Ovary (tissue), 7 donors: ENCODE measurements at regions not wholly inside any gene's neighbourhood (a gene's known extent, or its start where the extent isn't known, plus 50 kb on each side); places are given as distances from the start of the nearest gene placed in this dataset.

Source experiments
- DNase-seq, 5 donors: peaks; one replicate each; pipeline ENCODE4 v3.0.0-alpha.2; 2019 to 2020
- H3K27ac ChIP-seq, 2 donors: fragments of 200-600 bp; one replicate each; pipeline versions ENCODE4 v1.5.1 to v1.8.0; 2019 to 2022
- H3K27me3 ChIP-seq: fragments of 200-600 bp; one replicate; pipeline ENCODE4 v1.8.0; 2022
- H3K36me3 ChIP-seq: fragments of 200-600 bp; sonication (generic); one replicate; pipeline ENCODE4 v1.5.1; 2019
- H3K4me1 ChIP-seq: one replicate; pipeline ENCODE4 v1.8.1; 2013; ENCODE audit warnings: mild to moderate bottlenecking, moderate library complexity; ENCODE audit not compliant: insufficient read depth
- H3K4me3 ChIP-seq: fragments of 200-600 bp; sonication (generic); one replicate; pipeline ENCODE4 v1.5.1; 2017
- H3K9me3 ChIP-seq, 2 donors: fragments of 200-600 bp in 1 of 2; sonication (generic) in 1 of 2; one replicate each; pipeline versions ENCODE4 v1.5.1 to v1.8.1; 2013 to 2019; ENCODE audit warnings: mild to moderate bottlenecking in 1 of 2, moderate library complexity in 1 of 2
- EP300 ChIP-seq: sonication (generic); formaldehyde crosslinking; IDR thresholded peaks from one replicate; pipeline ENCODE4 v1.6.1; 2017; ENCODE audit warnings: antibody characterized with exemption
- POLR2A ChIP-seq: fragments of 450-650 bp; IDR thresholded peaks from one replicate; pipeline ENCODE4 v1.6.1; 2017; ENCODE audit warnings: antibody characterized with exemption, mild to moderate bottlenecking, moderate library complexity
- WGBS, 3 donors: extraction: QIAGEN DNeasy Blood & Tissue Kit in 1 of 3; methylation state at CpG; one replicate each; pipeline versions ENCODE4 v1.1.5 to v1.1.7; 2013 to 2017; 5-methylcytosine and 5-hydroxymethylcytosine counted together
- intact Hi-C, 4 donors: fragments of 100-400 bp; cut with DNase I; formaldehyde crosslinking; loops; one replicate each; pipeline versions ENCODE4 v1.11.0 to v1.15.1; 2022 to 2023
- TF ChIP-seq, protein P1 (sequence below), 3 donors: fragments of 450-650 bp in 2 of 3; fragments of 200-600 bp in 1 of 3; IDR thresholded peaks; one replicate each; pipeline versions ENCODE4 v1.5.1 to v1.8.0; 2016 to 2022; ENCODE audit warnings: antibody characterized with exemption in 3 of 3, mild to moderate bottlenecking in 1 of 3
- donor health status: DM: no; HTN: no; CAD: no; lungs with moderate emphysema.
- donor health status: DM: no; HTN: no; CAD: no.
- donor health status: Bipolar disorder and iron deficiency.
- donor health status: DM: no; HTN: no; CAD: no.
- donor health status: DM: yes; HTN: yes; CAD: no.

DNA sequence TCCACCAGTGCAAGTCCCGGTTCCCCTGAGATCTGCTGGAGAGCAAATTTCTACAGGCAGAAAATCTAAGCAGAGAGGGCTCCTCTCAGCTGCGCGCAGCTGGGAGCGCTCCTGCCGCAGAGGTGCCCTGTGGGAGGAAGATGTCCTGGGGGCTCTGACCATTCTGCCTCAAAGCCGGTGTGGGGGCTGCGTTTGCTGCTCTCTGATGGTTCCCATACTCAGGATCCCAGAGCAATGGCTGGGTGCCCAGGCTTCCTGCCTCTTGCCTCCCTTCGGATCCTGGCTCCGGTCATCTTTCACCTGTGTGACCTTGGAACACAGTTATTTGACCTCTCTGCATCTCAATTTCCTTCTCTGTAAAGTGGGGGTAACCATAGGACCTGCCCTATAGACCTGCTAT lies 434.2 kb downstream of the ZNF521 start:
- H3K4me1 ChIP-seq, result no peaks in the 10 kb centered on the region
- TF ChIP-seq POLR2A, result no peak
- H3K4me3 ChIP-seq, result no peak overlapping the region
- no peaks in the 10 kb centered on the region for H3K36me3 ChIP-seq
- intact Hi-C loops, result no loop called here
- DNase-seq, result peak in 3 of 5 donors; percentile 26 to 39 (median 28)
- H3K9me3 ChIP-seq, result no peaks in the 10 kb centered on the region
- no peak overlapping the region for H3K27ac ChIP-seq
- 7 to 20% (median 7%) methylated on average over 9 of the region's 9 CpGs for WGBS, 3 donors
- H3K27me3 ChIP-seq, result no peaks in the 10 kb centered on the region

DNA sequence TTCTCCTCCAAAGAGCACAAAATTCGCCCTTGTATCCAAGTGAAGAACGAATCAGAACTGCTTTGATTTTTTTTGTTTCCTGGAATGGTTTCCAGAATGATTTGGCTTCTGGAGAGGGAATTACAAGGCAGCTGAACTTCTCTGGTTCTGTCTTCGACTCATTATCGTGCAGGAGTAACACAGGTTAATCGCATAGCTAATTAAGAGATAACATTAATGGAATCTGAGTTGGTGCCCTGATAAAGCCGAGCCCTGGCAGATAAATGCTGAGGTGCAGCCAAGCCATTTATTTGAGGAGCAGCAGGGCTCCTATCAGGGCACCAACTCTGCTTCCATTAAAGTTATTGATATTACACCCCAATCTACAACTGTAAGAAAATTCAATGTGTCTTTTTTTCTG lies 433.7 kb downstream of the ZNF521 start:
- Histone ChIP-seq H3K36me3 (no peaks in the 10 kb centered on the region), H3K9me3 (no peaks in the 10 kb centered on the region), H3K4me3 (no peak overlapping the region), H3K27me3 (no peaks in the 10 kb centered on the region), H3K27ac (no peak overlapping the region), H3K4me1 (no peaks in the 10 kb centered on the region)
- intact Hi-C loops, result no loop called here
- WGBS, 3 donors, result 3 to 15% (median 6%) methylated on average over 6 of the region's 6 CpGs
- no peak for DNase-seq
- TF ChIP-seq, protein P1, sequence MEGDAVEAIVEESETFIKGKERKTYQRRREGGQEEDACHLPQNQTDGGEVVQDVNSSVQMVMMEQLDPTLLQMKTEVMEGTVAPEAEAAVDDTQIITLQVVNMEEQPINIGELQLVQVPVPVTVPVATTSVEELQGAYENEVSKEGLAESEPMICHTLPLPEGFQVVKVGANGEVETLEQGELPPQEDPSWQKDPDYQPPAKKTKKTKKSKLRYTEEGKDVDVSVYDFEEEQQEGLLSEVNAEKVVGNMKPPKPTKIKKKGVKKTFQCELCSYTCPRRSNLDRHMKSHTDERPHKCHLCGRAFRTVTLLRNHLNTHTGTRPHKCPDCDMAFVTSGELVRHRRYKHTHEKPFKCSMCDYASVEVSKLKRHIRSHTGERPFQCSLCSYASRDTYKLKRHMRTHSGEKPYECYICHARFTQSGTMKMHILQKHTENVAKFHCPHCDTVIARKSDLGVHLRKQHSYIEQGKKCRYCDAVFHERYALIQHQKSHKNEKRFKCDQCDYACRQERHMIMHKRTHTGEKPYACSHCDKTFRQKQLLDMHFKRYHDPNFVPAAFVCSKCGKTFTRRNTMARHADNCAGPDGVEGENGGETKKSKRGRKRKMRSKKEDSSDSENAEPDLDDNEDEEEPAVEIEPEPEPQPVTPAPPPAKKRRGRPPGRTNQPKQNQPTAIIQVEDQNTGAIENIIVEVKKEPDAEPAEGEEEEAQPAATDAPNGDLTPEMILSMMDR (IDR thresholded peaks at IDR 0.05), result no peak
- TF ChIP-seq POLR2A, result no peak
- no peak for TF ChIP-seq EP300

DNA sequence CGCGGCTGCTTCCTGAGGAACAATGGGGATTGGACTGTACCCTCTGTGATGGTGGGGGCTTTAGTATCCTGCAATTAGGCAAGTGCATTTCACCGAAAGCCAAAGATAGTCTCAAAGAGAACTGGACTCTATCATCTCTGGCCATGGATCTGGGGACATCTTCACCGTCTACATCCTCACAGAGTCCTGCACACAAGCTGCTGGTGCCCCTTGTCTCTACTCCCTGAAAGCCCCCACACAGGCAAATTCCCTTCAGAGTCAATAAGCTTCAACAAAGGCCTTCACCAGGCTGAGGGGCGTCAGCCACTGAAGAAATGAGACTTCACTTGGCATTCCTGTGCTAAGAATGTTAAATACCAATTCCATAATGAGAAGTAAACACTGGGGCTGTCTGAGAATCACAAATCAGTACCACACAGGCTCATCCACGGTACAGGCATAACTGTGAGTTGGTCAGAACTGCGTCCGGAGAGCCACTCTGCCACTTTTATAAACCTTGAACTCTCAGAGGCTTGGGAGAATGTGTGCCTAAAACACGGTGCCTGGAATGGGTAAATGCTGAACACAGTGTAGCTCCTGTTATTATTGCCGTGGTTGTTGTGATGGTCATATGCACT lies 432.7 kb downstream of the ZNF521 start:
- WGBS, 3 donors, result 91 to 92% (median 92%) methylated on average over 10 of the region's 10 CpGs
- no peak for DNase-seq
- intact Hi-C loops, result no loop called here

DNA sequence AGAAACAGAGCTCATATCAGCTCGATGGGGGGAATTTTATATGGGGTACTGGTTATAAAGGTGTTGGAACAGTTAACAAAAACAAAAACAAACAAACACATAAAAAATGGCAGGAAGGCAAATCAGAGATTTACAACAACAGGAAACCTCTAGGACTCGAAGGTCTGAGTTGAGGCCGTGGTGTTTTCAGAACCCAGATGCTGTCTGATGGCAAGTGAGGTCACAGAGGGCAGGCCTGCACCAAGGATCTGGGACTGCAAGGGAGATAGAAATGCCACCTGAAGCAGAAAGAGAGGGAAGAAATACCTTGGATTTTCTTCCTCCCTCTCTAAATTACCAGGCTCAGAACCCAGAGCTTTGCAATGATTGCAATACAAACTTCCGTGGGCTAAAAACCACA lies 429.5 kb downstream of the ZNF521 start:
- no peak overlapping the region for H3K27ac ChIP-seq
- TF ChIP-seq POLR2A, result no peak
- no peak for TF ChIP-seq EP300
- TF ChIP-seq, protein P1 (IDR thresholded peaks at IDR 0.05), result no peak
- no peaks in the 10 kb centered on the region for H3K36me3 ChIP-seq
- WGBS, 3 donors, result 67 to 74% (median 69%) methylated on average over 4 of the region's 4 CpGs
- no peak overlapping the region for H3K4me3 ChIP-seq
- no peaks in the 10 kb centered on the region for H3K9me3 ChIP-seq
- no peak for DNase-seq
- intact Hi-C loops, result no loop called here
- no peaks in the 10 kb centered on the region for H3K27me3 ChIP-seq
- H3K4me1 ChIP-seq, result no peaks in the 10 kb centered on the region

More for the DNA sequence above, 432.7 kb downstream of the ZNF521 start:
- Histone ChIP-seq H3K4me3 (no peak overlapping the region), H3K9me3 (no peaks in the 10 kb centered on the region), H3K27me3 (no peaks in the 10 kb centered on the region), H3K4me1 (no peaks in the 10 kb centered on the region), H3K27ac (no peak overlapping the region), H3K36me3 (no peaks in the 10 kb centered on the region)
- no peak for TF ChIP-seq EP300
- TF ChIP-seq, protein P1 (IDR thresholded peaks at IDR 0.05), result no peak
- TF ChIP-seq POLR2A, result no peak

DNA sequence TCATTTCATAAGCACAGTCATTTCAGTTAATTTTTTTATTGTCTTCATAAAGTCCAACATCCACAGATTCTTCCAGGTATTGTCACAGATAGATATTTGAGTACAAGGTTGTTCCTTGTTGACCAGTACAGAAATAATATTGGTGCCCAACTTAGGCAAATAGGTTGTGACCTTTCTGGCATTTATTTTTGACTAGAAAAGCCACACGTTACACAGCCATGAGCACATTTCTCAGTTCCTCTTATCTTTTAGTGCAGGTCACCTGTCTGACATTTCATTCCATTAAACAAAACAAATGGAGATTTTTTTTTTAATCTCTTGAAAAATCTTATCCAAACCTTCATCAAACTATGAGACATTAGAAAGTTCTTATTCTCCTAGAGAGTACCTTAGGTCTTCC lies 428.8 kb downstream of the ZNF521 start:
- Histone ChIP-seq H3K4me1 (no peaks in the 10 kb centered on the region), H3K27me3 (no peaks in the 10 kb centered on the region), H3K36me3 (no peaks in the 10 kb centered on the region), H3K27ac (no peak overlapping the region), H3K4me3 (no peak overlapping the region), H3K9me3 (no peaks in the 10 kb centered on the region)
- intact Hi-C loops, result no loop called here
- TF ChIP-seq EP300, result no peak
- DNase-seq, result no peak
- 0 to 48% (median 2%) methylated on average over 1 of the region's 1 CpG for WGBS, 3 donors
